GM12878 (cell line): ENCODE measurements at regions not wholly inside any gene's neighbourhood (a gene's known extent, or its start where the extent isn't known, plus 50 kb on each side); places are given as distances from the start of the nearest gene placed in this dataset.
"Not testable (repeated sequence)": the region's sequence is repeated elsewhere in the genome, so short reads cannot be mapped to it uniquely, and the experiment has no call there.

Experiments used
- ATAC-seq: fragments of 200-7000 bp; cut with Tn5 transposase; 3 replicates; pipeline ENCODE4 v1.9.1; 2020; ENCODE audit warnings: mild to moderate bottlenecking, moderate library complexity
- BruUV-seq: library from RNA; stranded (reverse); fragments of 400-500 nt; replicated peaks from 2 replicates; lab custom pipeline; 2021; lab: Mats Ljungman, UMichigan
- CTCF ChIA-PET: fragments of 300-600 bp; sonication (Branson Sonifier 250); formaldehyde crosslinking; extraction: SDS; loops from one replicate; lab custom pipeline; 2021; ENCODE audit warnings: inconsistent platforms; lab: Yijun Ruan, JAX
- POLR2A ChIA-PET: fragments of 350-600 bp; formaldehyde crosslinking; extraction: SDS; loops from one replicate; lab custom pipeline; 2021; ENCODE audit warnings: inconsistent platforms; lab: Charles Lee
- RAD21 ChIA-PET: fragments of 300-600 bp; sonication (Branson Sonifier 250); formaldehyde crosslinking; loops from one replicate; lab custom pipeline; 2023; ENCODE audit warnings: antibody characterized with exemption; ENCODE audit not compliant: unreplicated experiment; lab: Charles Lee
- SMC1A ChIA-PET: fragments of 300-600 bp; sonication (Branson Sonifier 250); formaldehyde crosslinking; loops from one replicate; lab custom pipeline; 2023; ENCODE audit not compliant: unreplicated experiment, uncharacterized antibody; lab: Charles Lee
- DNase-seq: peaks from one replicate; pipeline ENCODE4 v3.0.0-alpha.2; 2011; ENCODE audit warnings: low read depth, low spot score
- FAIRE-seq: peaks from 3 replicates; lab custom pipeline; 2011; peaks lifted over from hg19 to GRCh38; lab: Jason Lieb, UNC
- H2AFZ ChIP-seq: 2 replicates; pipeline ENCODE4 v1.6.0; 2011; ENCODE audit warnings: low read depth, low read length, control low read depth; ENCODE audit not compliant: control insufficient read depth
- H3K27ac ChIP-seq: 2 replicates; pipeline ENCODE4 v1.5.1; 2011; ENCODE audit warnings: control low read depth; ENCODE audit not compliant: control insufficient read depth, insufficient read depth
- H3K27me3 ChIP-seq, 2 experiments: replicated peaks in 1 of 2; 2 replicates each; pipeline versions ENCODE4 v1.6.0 to v1.6.1; 2011; ENCODE audit warnings: low read length in 1 of 2; ENCODE audit not compliant: control insufficient read depth in 2 of 2, insufficient read depth in 2 of 2
- H3K36me3 ChIP-seq, 2 experiments: 2 replicates each; pipeline ENCODE4 v1.5.1; 2011; ENCODE audit warnings: low read length in 1 of 2; ENCODE audit not compliant: control insufficient read depth in 2 of 2, insufficient read depth in 2 of 2
- H3K4me1 ChIP-seq: 2 replicates; pipeline ENCODE4 v1.6.1; 2011; ENCODE audit warnings: mild to moderate bottlenecking, low read length, moderate library complexity, mixed read lengths; ENCODE audit not compliant: control insufficient read depth, insufficient read depth
- H3K4me2 ChIP-seq: 2 replicates; pipeline ENCODE4 v1.6.0; 2011; ENCODE audit warnings: control low read depth; ENCODE audit not compliant: control insufficient read depth, insufficient read depth
- H3K4me3 ChIP-seq: fragments of 200-600 bp; sonication (generic); 2 replicates; pipeline ENCODE4 v1.5.1; 2016
- H3K79me2 ChIP-seq: 2 replicates; pipeline ENCODE4 v1.6.0; 2011; ENCODE audit warnings: low read length; ENCODE audit not compliant: control insufficient read depth, insufficient read depth
- H3K9ac ChIP-seq: 2 replicates; pipeline ENCODE4 v1.8.0; 2011; ENCODE audit warnings: low read length, control low read depth, mixed read lengths; ENCODE audit not compliant: control insufficient read depth, insufficient read depth
- H3K9me3 ChIP-seq: replicated peaks from 3 replicates; pipeline ENCODE4 v1.5.1; 2011; ENCODE audit warnings: mild to moderate bottlenecking, low read length; ENCODE audit not compliant: control insufficient read depth, insufficient read depth
- H4K20me1 ChIP-seq: 2 replicates; pipeline ENCODE4 v1.6.0; 2011; ENCODE audit not compliant: control insufficient read depth, insufficient read depth
- HDAC2 ChIP-seq: fragments of 200-600 bp; sonication (generic); IDR thresholded peaks from 2 replicates; pipeline ENCODE4 v1.6.1; 2017
- PML ChIP-seq: IDR thresholded peaks from 2 replicates; pipeline ENCODE4 v1.6.1; 2012; ENCODE audit warnings: low read length, inconsistent platforms
- REST ChIP-seq: IDR thresholded peaks from 2 replicates; pipeline ENCODE4 v1.6.1; 2012; ENCODE audit warnings: mild to moderate bottlenecking, low read depth, low read length
- WGBS: methylation state at CpG from one replicate; pipeline ENCODE4 v1.1.6; 2016; ENCODE audit warnings: low lambda C conversion rate; ENCODE audit not compliant: insufficient replicate concordance, insufficient coverage; ENCODE audit errors: missing lambda C conversion rate; 5-methylcytosine and 5-hydroxymethylcytosine counted together
- in situ Hi-C: fragments of 300-500 bp; cut with MboI; formaldehyde crosslinking; loops from 9 replicates; pipeline ENCODE4 v1.14.3; 2018; ENCODE audit warnings: mixed read lengths
- intact Hi-C: fragments of 100-400 bp; cut with micrococcal nuclease; formaldehyde crosslinking; loops from one replicate; pipeline ENCODE4 v1.14.2; 2022; ENCODE audit not compliant: unreplicated experiment
- TF ChIP-seq, protein P1 (sequence below): IDR thresholded peaks from 2 replicates; pipeline ENCODE4 v1.6.1; 2012; ENCODE audit warnings: low read depth, low read length, improper control_type of control experiment

- no peaks in the 10 kb centered on the region for H3K79me2 ChIP-seq
- H3K27me3 ChIP-seq, result no peaks in the 10 kb centered on the region
- RAD21 ChIA-PET, result no interaction called here
- POLR2A ChIA-PET, result interaction anchor here (0.5 kb wide), 1 partner anchor 23 kb away, joined by 3 read pairs; no protein-coding TSS in a partner anchor
- in situ Hi-C loops, result no loop called here
- no peak for TF ChIP-seq PML
- no peak for TF ChIP-seq REST
- no peak for TF ChIP-seq HDAC2
- TF ChIP-seq, protein P1, sequence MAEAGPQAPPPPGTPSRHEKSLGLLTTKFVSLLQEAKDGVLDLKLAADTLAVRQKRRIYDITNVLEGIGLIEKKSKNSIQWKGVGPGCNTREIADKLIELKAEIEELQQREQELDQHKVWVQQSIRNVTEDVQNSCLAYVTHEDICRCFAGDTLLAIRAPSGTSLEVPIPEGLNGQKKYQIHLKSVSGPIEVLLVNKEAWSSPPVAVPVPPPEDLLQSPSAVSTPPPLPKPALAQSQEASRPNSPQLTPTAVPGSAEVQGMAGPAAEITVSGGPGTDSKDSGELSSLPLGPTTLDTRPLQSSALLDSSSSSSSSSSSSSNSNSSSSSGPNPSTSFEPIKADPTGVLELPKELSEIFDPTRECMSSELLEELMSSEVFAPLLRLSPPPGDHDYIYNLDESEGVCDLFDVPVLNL, result no peak
- WGBS, result 56% methylated on average over 4 of the region's 4 CpGs
- H3K4me1 ChIP-seq, result no peaks in the 10 kb centered on the region
- FAIRE-seq (no peak), ATAC-seq (no peak), DNase-seq (no peak)
- peaks cover 2% of the 10 kb centered on the region; the same call in 2 of the 3 replicates for H3K9me3 ChIP-seq
- intact Hi-C loops, result no loop called here
- SMC1A ChIA-PET, result no interaction called here
- no peak overlapping the region for H3K4me2 ChIP-seq
- no peak overlapping the region for H2AFZ ChIP-seq
- H3K36me3 ChIP-seq, result no peaks in the 10 kb centered on the region
- CTCF ChIA-PET, result no interaction called here
- H3K27ac ChIP-seq, result no peak overlapping the region
- no peaks in the 10 kb centered on the region for H4K20me1 ChIP-seq
- no peak overlapping the region for H3K9ac ChIP-seq
- no TSS peak for BruUV-seq
- H3K4me3 ChIP-seq, result no peak overlapping the region
These were observed 218.7 kb downstream of the FOXD4L6 start for GRCh38 chr9:40909821-40910220.

DNA sequence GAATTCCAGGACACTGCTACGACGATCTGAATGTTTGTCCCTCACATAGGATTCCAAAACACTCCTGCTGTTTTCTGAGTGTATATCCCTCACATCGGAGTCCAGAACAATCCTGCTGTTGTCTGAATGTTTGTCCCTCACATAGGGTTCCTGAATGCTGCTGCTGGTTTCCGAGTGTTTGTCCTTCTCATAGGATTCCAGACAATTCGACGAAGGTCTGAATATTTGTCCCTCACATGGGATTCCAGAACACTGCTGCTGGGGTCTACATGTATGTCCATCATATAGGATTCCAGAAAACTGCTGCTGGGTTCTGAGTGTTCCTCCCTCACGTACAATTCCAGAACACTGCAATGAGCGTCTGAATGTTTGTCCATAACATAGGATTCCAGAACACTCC is 219.4 kb downstream of the FOXD4L6 start:
- ATAC-seq, CTCF ChIA-PET, H2AFZ ChIP-seq, H3K27ac ChIP-seq, in situ Hi-C loops, DNase-seq, H3K36me3 ChIP-seq, H3K79me2 ChIP-seq, H3K27me3 ChIP-seq, H3K9ac ChIP-seq, BruUV-seq, RAD21 ChIA-PET, H3K4me3 ChIP-seq, POLR2A ChIA-PET, SMC1A ChIA-PET, H3K4me1 ChIP-seq, intact Hi-C loops, FAIRE-seq, H3K4me2 ChIP-seq, H4K20me1 ChIP-seq, H3K9me3 ChIP-seq: not testable (repeated sequence)
- WGBS, result 81% methylated on average over 8 of the region's 8 CpGs
